ENCODE measurements at regions not wholly inside any gene's neighbourhood (a gene's known extent, or its start where the extent isn't known, plus 50 kb on each side); places are given as distances from the start of the nearest gene placed in this dataset.
A peak's percentile ranks its signal among the peaks of the same experiment; 100 is the strongest.

DNA sequence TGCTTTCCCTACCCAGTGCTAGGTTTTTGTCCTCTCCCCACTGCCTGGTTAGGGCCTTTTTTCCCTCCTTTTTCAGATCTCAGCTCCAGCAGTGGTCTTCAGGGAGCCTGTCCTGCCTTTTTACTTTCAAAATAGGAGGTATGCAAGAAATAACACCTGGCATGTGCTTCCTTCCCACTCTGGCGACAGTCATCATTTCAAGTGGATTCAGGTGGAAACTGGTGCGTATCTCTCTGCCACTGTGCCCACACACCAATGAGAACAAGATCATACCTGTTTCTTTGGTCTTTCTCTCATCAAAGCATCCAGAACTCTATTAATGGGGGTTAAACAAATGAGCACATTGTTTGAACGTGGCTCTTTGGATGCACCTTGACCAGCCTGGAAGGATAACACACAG lies 95.7 kb upstream of the GGTLC1 start:
- DNase-seq, result no peak
- Histone ChIP-seq H3K79me1 (ENCODE audit: low read length) (no peaks in the 10 kb centered on the region), H3K4me2 (ENCODE audit: low read length) (no peak overlapping the region), H3K79me2 (ENCODE audit: control insufficient read depth, insufficient read depth, low read length, poor library complexity) (no peaks in the 10 kb centered on the region), H4K12ac (ENCODE audit: low read depth, low read length) (no peak overlapping the region), H3K9ac (ENCODE audit: low read length) (no peak overlapping the region), H3K4ac (ENCODE audit: low read depth, low read length) (no peak overlapping the region), H3K36me3 (ENCODE audit: control insufficient read depth in 1 of 2, insufficient read depth in 2 of 2, low read length in 2 of 2) (no peaks in the 10 kb centered on the region), H2AK5ac (ENCODE audit: low read length) (no peak overlapping the region), H4K8ac (ENCODE audit: low read depth, low read length) (no peak overlapping the region), H2BK120ac (ENCODE audit: insufficient read depth, low read length, poor library complexity) (no peak overlapping the region), H3K27me3 (ENCODE audit: insufficient read depth, low read length) (no peaks in the 10 kb centered on the region), H3K4me3 (ENCODE audit: low read depth, low read length) (no peak overlapping the region), H3K4me1 (ENCODE audit: control insufficient read depth in 1 of 2, insufficient read depth in 2 of 2, low read length in 2 of 2) (peaks cover 11 to 12% of the 10 kb centered on the region in 2 experiments), H2BK5ac (ENCODE audit: low read depth, low read length, poor library complexity) (no peak overlapping the region), H3K9me3 (ENCODE audit: insufficient read depth, low read depth, low read length) (peaks cover 2% of the 10 kb centered on the region), H3K27ac (ENCODE audit: low read depth, low read length) (no peak overlapping the region), H2BK12ac (ENCODE audit: low read length) (no peak overlapping the region), H2AFZ (ENCODE audit: insufficient read depth, low read length, poor library complexity) (no peak overlapping the region), H3K14ac (ENCODE audit: low read length) (no peak overlapping the region), H3K23ac (ENCODE audit: low read length) (no peak overlapping the region), H4K91ac (ENCODE audit: low read depth, low read length) (no peak overlapping the region), H3K18ac (ENCODE audit: low read length) (no peak overlapping the region)
- no CpG with 5 or more reads among the region's 3 CpGs for WGBS (ENCODE audit: extremely low coverage, insufficient coverage, insufficient read length)

DNA sequence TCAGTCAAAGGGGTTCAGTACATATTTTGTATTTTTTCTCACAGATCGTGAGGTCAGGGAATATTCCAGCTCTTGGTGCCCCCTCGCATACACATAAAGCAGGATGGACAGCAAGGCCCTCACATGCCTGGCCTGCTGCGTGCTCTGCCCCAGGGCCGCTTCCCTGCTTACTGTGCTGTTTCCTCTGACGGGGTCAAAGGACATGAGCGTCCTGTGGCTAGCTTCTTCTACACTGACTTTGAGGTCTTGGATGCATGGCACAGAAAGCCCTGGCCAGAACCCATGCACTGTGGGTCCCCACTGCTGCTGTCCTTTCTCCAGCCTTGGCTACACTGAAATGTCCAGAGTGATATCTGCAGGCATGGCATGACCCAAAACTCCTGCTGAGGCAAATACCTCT lies 92.5 kb upstream of the GGTLC1 start:
- H3K23ac ChIP-seq (ENCODE audit: low read length), result no peak overlapping the region
- no peak overlapping the region for H2BK12ac ChIP-seq (ENCODE audit: low read length)
- no peaks in the 10 kb centered on the region for H3K27me3 ChIP-seq (ENCODE audit: insufficient read depth, low read length)
- peaks cover 11 to 12% of the 10 kb centered on the region in 2 experiments for H3K4me1 ChIP-seq (ENCODE audit: control insufficient read depth in 1 of 2, insufficient read depth in 2 of 2, low read length in 2 of 2)
- DNase-seq, result no peak
- H3K36me3 ChIP-seq (ENCODE audit: control insufficient read depth in 1 of 2, insufficient read depth in 2 of 2, low read length in 2 of 2), result no peaks in the 10 kb centered on the region
- H3K27ac ChIP-seq (ENCODE audit: low read depth, low read length), result no peak overlapping the region
- H3K14ac ChIP-seq (ENCODE audit: low read length), result no peak overlapping the region
- H3K79me2 ChIP-seq (ENCODE audit: control insufficient read depth, insufficient read depth, low read length, poor library complexity), result no peaks in the 10 kb centered on the region
- no peak overlapping the region for H3K4ac ChIP-seq (ENCODE audit: low read depth, low read length)
- no peaks in the 10 kb centered on the region for H3K79me1 ChIP-seq (ENCODE audit: low read length)
- no peak overlapping the region for H3K4me2 ChIP-seq (ENCODE audit: low read length)
- no peak overlapping the region for H2BK5ac ChIP-seq (ENCODE audit: low read depth, low read length, poor library complexity)
- no peak overlapping the region for H3K18ac ChIP-seq (ENCODE audit: low read length)
- H4K12ac ChIP-seq (ENCODE audit: low read depth, low read length), result no peak overlapping the region
- peaks cover 2% of the 10 kb centered on the region for H3K9me3 ChIP-seq (ENCODE audit: insufficient read depth, low read depth, low read length)
- H2AK5ac ChIP-seq (ENCODE audit: low read length), result no peak overlapping the region
- H3K4me3 ChIP-seq (ENCODE audit: low read depth, low read length), result no peak overlapping the region
- no CpG with 5 or more reads among the region's 6 CpGs for WGBS (ENCODE audit: extremely low coverage, insufficient coverage, insufficient read length)
- no peak overlapping the region for H2BK120ac ChIP-seq (ENCODE audit: insufficient read depth, low read length, poor library complexity)
- no peak overlapping the region for H4K91ac ChIP-seq (ENCODE audit: low read depth, low read length)
- H3K9ac ChIP-seq (ENCODE audit: low read length), result no peak overlapping the region
- no peak overlapping the region for H2AFZ ChIP-seq (ENCODE audit: insufficient read depth, low read length, poor library complexity)
- H4K8ac ChIP-seq (ENCODE audit: low read depth, low read length), result no peak overlapping the region

DNA sequence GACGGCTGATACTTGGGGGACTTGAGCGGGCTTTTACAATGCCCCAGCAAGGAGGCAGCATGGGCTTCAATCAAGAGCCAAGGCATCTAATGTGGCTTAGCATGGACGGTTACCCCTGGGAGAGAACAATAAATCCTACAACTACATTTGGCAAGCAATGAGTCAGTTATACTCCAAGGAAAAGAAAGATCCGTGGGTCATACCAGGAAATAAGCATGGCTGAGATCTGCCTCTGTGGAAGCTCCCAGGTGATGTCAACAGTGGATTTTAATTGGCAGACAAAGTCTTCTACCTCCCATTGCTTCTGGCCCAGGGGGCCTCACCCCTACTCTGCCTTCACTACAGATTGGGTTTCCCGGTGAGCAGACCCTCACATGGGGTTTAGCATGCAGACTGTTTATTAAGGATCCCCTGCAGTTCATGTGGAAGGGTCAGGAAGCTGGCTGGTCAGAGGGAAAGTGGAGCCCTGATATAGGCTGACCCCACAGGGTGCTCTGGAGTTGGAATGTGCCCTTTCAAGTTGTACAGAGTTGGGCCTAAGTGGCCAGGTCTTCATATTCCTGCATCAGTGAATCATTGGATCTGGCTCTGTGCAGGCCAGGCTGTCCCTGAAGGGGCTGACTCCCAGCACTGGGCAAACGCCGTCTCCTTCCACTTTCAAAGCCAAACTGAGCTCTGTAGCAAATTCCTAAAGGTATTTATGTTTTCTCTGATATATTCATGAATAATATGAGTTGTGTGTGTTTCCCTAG lies 91.3 kb upstream of the GGTLC1 start:
- Histone ChIP-seq H2BK120ac (ENCODE audit: insufficient read depth, low read length, poor library complexity) (no peak overlapping the region), H3K4me1 (ENCODE audit: control insufficient read depth in 1 of 2, insufficient read depth in 2 of 2, low read length in 2 of 2) (peaks cover 11 to 12% of the 10 kb centered on the region in 2 experiments), H3K79me1 (ENCODE audit: low read length) (no peaks in the 10 kb centered on the region), H2AK5ac (ENCODE audit: low read length) (no peak overlapping the region), H3K4me2 (ENCODE audit: low read length) (no peak overlapping the region), H4K8ac (ENCODE audit: low read depth, low read length) (peak overlapping the region; percentile 26), H4K12ac (ENCODE audit: low read depth, low read length) (no peak overlapping the region), H2BK5ac (ENCODE audit: low read depth, low read length, poor library complexity) (no peak overlapping the region), H2AFZ (ENCODE audit: insufficient read depth, low read length, poor library complexity) (no peak overlapping the region), H3K27ac (ENCODE audit: low read depth, low read length) (peak overlapping the region; percentile 31), H3K14ac (ENCODE audit: low read length) (no peak overlapping the region), H3K36me3 (ENCODE audit: control insufficient read depth in 1 of 2, insufficient read depth in 2 of 2, low read length in 2 of 2) (no peaks in the 10 kb centered on the region), H3K9ac (ENCODE audit: low read length) (no peak overlapping the region), H4K91ac (ENCODE audit: low read depth, low read length) (peak overlapping the region; percentile 21), H3K4ac (ENCODE audit: low read depth, low read length) (no peak overlapping the region), H3K9me3 (ENCODE audit: insufficient read depth, low read depth, low read length) (peaks cover 2% of the 10 kb centered on the region), H3K79me2 (ENCODE audit: control insufficient read depth, insufficient read depth, low read length, poor library complexity) (no peaks in the 10 kb centered on the region), H2BK12ac (ENCODE audit: low read length) (no peak overlapping the region), H3K18ac (ENCODE audit: low read length) (no peak overlapping the region), H3K27me3 (ENCODE audit: insufficient read depth, low read length) (no peaks in the 10 kb centered on the region), H3K4me3 (ENCODE audit: low read depth, low read length) (no peak overlapping the region), H3K23ac (ENCODE audit: low read length) (no peak overlapping the region)
- no CpG with 5 or more reads among the region's 7 CpGs for WGBS (ENCODE audit: extremely low coverage, insufficient coverage, insufficient read length)
- peak in 1 of 2 donors; percentile 7 for DNase-seq

DNA sequence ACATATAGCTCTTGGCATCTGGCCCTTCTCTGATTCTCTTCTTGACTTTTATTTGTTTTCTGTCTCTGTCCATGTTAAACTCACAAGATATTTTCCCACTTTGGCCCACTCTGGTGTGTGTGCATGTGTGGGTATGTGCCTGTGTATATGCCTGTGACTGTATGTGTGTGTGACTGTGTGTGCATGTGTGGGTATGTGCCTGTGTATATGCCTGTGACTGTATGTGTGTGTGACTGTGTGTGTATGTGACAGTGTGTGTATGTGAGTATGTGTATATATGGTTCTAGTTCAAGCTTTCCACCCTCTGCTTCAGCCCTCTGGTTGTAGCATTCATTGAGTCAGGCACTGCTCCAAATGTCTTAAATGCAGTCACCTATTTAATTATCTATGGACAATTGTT lies 88.6 kb upstream of the GGTLC1 start:
- peaks cover 11 to 12% of the 10 kb centered on the region in 2 experiments for H3K4me1 ChIP-seq (ENCODE audit: control insufficient read depth in 1 of 2, insufficient read depth in 2 of 2, low read length in 2 of 2)
- H2AFZ ChIP-seq (ENCODE audit: insufficient read depth, low read length, poor library complexity), result no peak overlapping the region
- DNase-seq, result no peak
- H2AK5ac ChIP-seq (ENCODE audit: low read length), result no peak overlapping the region
- H3K4ac ChIP-seq (ENCODE audit: low read depth, low read length), result no peak overlapping the region
- no peak overlapping the region for H3K4me2 ChIP-seq (ENCODE audit: low read length)
- H3K18ac ChIP-seq (ENCODE audit: low read length), result no peak overlapping the region
- no peak overlapping the region for H3K23ac ChIP-seq (ENCODE audit: low read length)
- H4K8ac ChIP-seq (ENCODE audit: low read depth, low read length), result no peak overlapping the region
- H3K79me1 ChIP-seq (ENCODE audit: low read length), result no peaks in the 10 kb centered on the region
- no peak overlapping the region for H2BK5ac ChIP-seq (ENCODE audit: low read depth, low read length, poor library complexity)
- no peak overlapping the region for H3K9ac ChIP-seq (ENCODE audit: low read length)
- H3K9me3 ChIP-seq (ENCODE audit: insufficient read depth, low read depth, low read length), result no peaks in the 10 kb centered on the region
- no peak overlapping the region for H3K27ac ChIP-seq (ENCODE audit: low read depth, low read length)
- H4K91ac ChIP-seq (ENCODE audit: low read depth, low read length), result no peak overlapping the region
- H3K27me3 ChIP-seq (ENCODE audit: insufficient read depth, low read length), result no peaks in the 10 kb centered on the region
- no peak overlapping the region for H3K4me3 ChIP-seq (ENCODE audit: low read depth, low read length)
- no peaks in the 10 kb centered on the region for H3K36me3 ChIP-seq (ENCODE audit: control insufficient read depth in 1 of 2, insufficient read depth in 2 of 2, low read length in 2 of 2)
- no peaks in the 10 kb centered on the region for H3K79me2 ChIP-seq (ENCODE audit: control insufficient read depth, insufficient read depth, low read length, poor library complexity)
- no peak overlapping the region for H4K12ac ChIP-seq (ENCODE audit: low read depth, low read length)
- H2BK12ac ChIP-seq (ENCODE audit: low read length), result no peak overlapping the region
- no peak overlapping the region for H3K14ac ChIP-seq (ENCODE audit: low read length)
- H2BK120ac ChIP-seq (ENCODE audit: insufficient read depth, low read length, poor library complexity), result no peak overlapping the region

Measured in trophoblast cell (in vitro differentiated cells and primary cell).